ENCODE measurements at regions not wholly inside any gene's neighbourhood (a gene's known extent, or its start where the extent isn't known, plus 50 kb on each side); places are given as distances from the start of the nearest gene placed in this dataset.
"Not testable (repeated sequence)": the region's sequence is repeated elsewhere in the genome, so short reads cannot be mapped to it uniquely, and the experiment has no call there.

GRCh38 chr5:124512952-124513632, 233.3 kb downstream of the ZNF608 start:
- no peak for DNase-seq (ENCODE audit: low read depth)
- no peak for TF ChIP-seq CTCF (IDR thresholded peaks at IDR 0.05; ENCODE audit: control insufficient read depth, insufficient read depth, low read depth, low read length, missing control alignments)
- H3K4me3 ChIP-seq (ENCODE audit: control insufficient read depth, low read depth, low read length), result no peak overlapping the region

- DNase-seq (ENCODE audit: low read depth), result no peak
- TF ChIP-seq CTCF (IDR thresholded peaks at IDR 0.05; ENCODE audit: control insufficient read depth, insufficient read depth, low read depth, low read length, missing control alignments), result no peak
- no peak overlapping the region for H3K4me3 ChIP-seq (ENCODE audit: control insufficient read depth, low read depth, low read length)
Measured at GRCh38 chr5:124512236-124512635, 234.2 kb downstream of the ZNF608 start.

- no peak overlapping the region for H3K4me3 ChIP-seq (ENCODE audit: control insufficient read depth, low read depth, low read length)
- DNase-seq (ENCODE audit: low read depth), result no peak
- TF ChIP-seq CTCF (IDR thresholded peaks at IDR 0.05; ENCODE audit: control insufficient read depth, insufficient read depth, low read depth, low read length, missing control alignments), result no peak
Measured at GRCh38 chr5:124511791-124512190, 234.6 kb downstream of the ZNF608 start.

- no peak for TF ChIP-seq CTCF (IDR thresholded peaks at IDR 0.05; ENCODE audit: control insufficient read depth, insufficient read depth, low read depth, low read length, missing control alignments)
- H3K4me3 ChIP-seq (ENCODE audit: control insufficient read depth, low read depth, low read length), result no peak overlapping the region
- no peak for DNase-seq (ENCODE audit: low read depth)
Measured at GRCh38 chr5:124507688-124508087, 238.8 kb downstream of the ZNF608 start.

- DNase-seq (ENCODE audit: low read depth), result no peak
- TF ChIP-seq CTCF (IDR thresholded peaks at IDR 0.05; ENCODE audit: control insufficient read depth, insufficient read depth, low read depth, low read length, missing control alignments), result no peak
- H3K4me3 ChIP-seq (ENCODE audit: control insufficient read depth, low read depth, low read length), result no peak overlapping the region
Measured at GRCh38 chr5:124504081-124504916, 242.1 kb downstream of the ZNF608 start.

GRCh38 chr5:124502551-124502950, 243.9 kb downstream of the ZNF608 start:
- DNase-seq (ENCODE audit: low read depth), result no peak
- H3K4me3 ChIP-seq (ENCODE audit: control insufficient read depth, low read depth, low read length), result no peak overlapping the region
- TF ChIP-seq CTCF (IDR thresholded peaks at IDR 0.05; ENCODE audit: control insufficient read depth, insufficient read depth, low read depth, low read length, missing control alignments), result no peak

GRCh38 chr5:124499818-124500217, 246.6 kb downstream of the ZNF608 start:
- DNase-seq (ENCODE audit: low read depth); H3K4me3 ChIP-seq (ENCODE audit: control insufficient read depth, low read depth, low read length): not testable (repeated sequence)

GRCh38 chr5:124496968-124497367, 249.5 kb downstream of the ZNF608 start:
- H3K4me3 ChIP-seq (ENCODE audit: control insufficient read depth, low read depth, low read length); DNase-seq (ENCODE audit: low read depth): not testable (repeated sequence)
